ENCODE measurements at regions not wholly inside any gene's neighbourhood (a gene's known extent, or its start where the extent isn't known, plus 50 kb on each side); places are given as distances from the start of the nearest gene placed in this dataset.
"Not testable (repeated sequence)": the region's sequence is repeated elsewhere in the genome, so short reads cannot be mapped to it uniquely, and the experiment has no call there.

DNA sequence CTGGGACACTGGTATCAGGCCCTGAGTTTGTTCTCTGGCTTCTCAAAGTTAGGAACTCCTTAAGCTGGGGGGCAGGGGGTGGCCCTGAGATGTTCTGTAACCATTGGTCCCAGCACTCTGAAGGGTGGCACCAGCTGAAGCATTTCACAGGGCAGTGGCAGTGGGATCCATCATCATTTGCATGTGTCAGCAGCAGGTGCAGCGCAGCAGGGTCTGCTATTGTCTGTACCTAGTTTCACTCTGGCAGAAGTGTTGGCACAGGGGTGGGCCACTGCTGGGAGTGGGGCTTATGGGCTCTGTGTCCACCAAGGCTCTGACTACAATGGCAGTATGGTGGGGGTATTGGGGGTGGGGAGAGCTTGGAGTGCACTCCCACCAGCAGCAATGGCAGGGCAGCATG is 460.4 kb upstream of the ZNF804A start:
- H3K9me3 Mint-ChIP-seq = peaks cover 8% of the 10 kb centered on the region
- H3K36me3 Mint-ChIP-seq (ENCODE audit: low read depth) = no peaks in the 10 kb centered on the region
- no peak overlapping the region for H3K4me3 Mint-ChIP-seq
- H3K27ac Mint-ChIP-seq (ENCODE audit: unreplicated experiment) = no peak overlapping the region
- H3K27me3 Mint-ChIP-seq (ENCODE audit: low read depth) = no peaks in the 10 kb centered on the region
- no peak for DNase-seq (ENCODE audit: low read depth, low spot score)
- H3K4me1 Mint-ChIP-seq = no peaks in the 10 kb centered on the region
- TF ChIP-seq CTCF (conservative IDR thresholded peaks at IDR 0.05) = no peak

- no peak for TF ChIP-seq CTCF (conservative IDR thresholded peaks at IDR 0.05)
- no peaks in the 10 kb centered on the region for H3K9me3 Mint-ChIP-seq
- H3K27me3 Mint-ChIP-seq (ENCODE audit: low read depth) = no peaks in the 10 kb centered on the region
- DNase-seq (ENCODE audit: low read depth, low spot score) = no peak
- H3K4me3 Mint-ChIP-seq = no peak overlapping the region
- H3K4me1 Mint-ChIP-seq = no peaks in the 10 kb centered on the region
- no peak overlapping the region for H3K27ac Mint-ChIP-seq (ENCODE audit: unreplicated experiment)
- no peaks in the 10 kb centered on the region for H3K36me3 Mint-ChIP-seq (ENCODE audit: low read depth)
These were observed 456.5 kb upstream of the ZNF804A start for GRCh38 chr2:184141866-184142265.

DNA sequence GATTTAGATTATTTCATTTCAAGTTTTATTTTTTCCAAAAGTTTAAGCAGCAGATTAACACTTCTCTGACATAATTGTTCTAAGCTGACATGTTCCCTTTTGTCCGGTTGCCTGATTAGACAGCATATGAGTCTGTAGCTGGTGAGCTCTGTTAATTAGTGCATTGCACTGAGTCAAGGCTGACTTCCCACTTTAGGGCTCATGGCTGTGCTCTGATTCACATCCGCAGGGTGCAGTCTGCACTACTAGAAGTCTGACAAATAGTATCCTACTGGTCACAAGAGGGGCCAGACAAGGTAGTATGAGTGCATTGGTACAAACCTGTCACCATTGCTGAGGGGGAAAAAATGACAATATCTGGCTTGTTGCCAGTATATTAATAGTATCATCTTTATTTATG is 443.9 kb upstream of the ZNF804A start:
- Mint-ChIP-seq H3K27ac (ENCODE audit: unreplicated experiment) (no peak overlapping the region), H3K4me1 (no peaks in the 10 kb centered on the region), H3K36me3 (ENCODE audit: low read depth) (no peaks in the 10 kb centered on the region), H3K4me3 (no peak overlapping the region), H3K9me3 (peaks cover 8% of the 10 kb centered on the region), H3K27me3 (ENCODE audit: low read depth) (no peaks in the 10 kb centered on the region)
- DNase-seq (ENCODE audit: low read depth, low spot score) = no peak
- TF ChIP-seq CTCF (conservative IDR thresholded peaks at IDR 0.05) = no peak

GRCh38 chr2:184155791-184156190 is 442.5 kb upstream of the ZNF804A start:
- DNase-seq (ENCODE audit: low read depth, low spot score) = no peak
- no peak for TF ChIP-seq CTCF (conservative IDR thresholded peaks at IDR 0.05)
- Mint-ChIP-seq H3K36me3 (ENCODE audit: low read depth) (no peaks in the 10 kb centered on the region), H3K4me3 (no peak overlapping the region), H3K27me3 (ENCODE audit: low read depth) (no peaks in the 10 kb centered on the region), H3K4me1 (no peaks in the 10 kb centered on the region), H3K27ac (ENCODE audit: unreplicated experiment) (no peak overlapping the region), H3K9me3 (no peaks in the 10 kb centered on the region)

GRCh38 chr2:184157141-184157540 is 441.2 kb upstream of the ZNF804A start:
- Mint-ChIP-seq H3K4me1 (no peaks in the 10 kb centered on the region), H3K4me3 (no peak overlapping the region), H3K27ac (ENCODE audit: unreplicated experiment) (no peak overlapping the region), H3K27me3 (ENCODE audit: low read depth) (no peaks in the 10 kb centered on the region), H3K36me3 (ENCODE audit: low read depth) (no peaks in the 10 kb centered on the region), H3K9me3 (no peaks in the 10 kb centered on the region)
- TF ChIP-seq CTCF (conservative IDR thresholded peaks at IDR 0.05) = no peak
- DNase-seq (ENCODE audit: low read depth, low spot score) = no peak

GRCh38 chr2:184162426-184162825 is 435.9 kb upstream of the ZNF804A start:
- Mint-ChIP-seq H3K36me3 (ENCODE audit: low read depth) (no peaks in the 10 kb centered on the region), H3K9me3 (peaks cover 4% of the 10 kb centered on the region), H3K4me1 (no peaks in the 10 kb centered on the region), H3K27ac (ENCODE audit: unreplicated experiment) (no peak overlapping the region), H3K27me3 (ENCODE audit: low read depth) (no peaks in the 10 kb centered on the region), H3K4me3 (no peak overlapping the region)
- TF ChIP-seq CTCF (conservative IDR thresholded peaks at IDR 0.05) = peak; percentile 48
- no peak for DNase-seq (ENCODE audit: low read depth, low spot score)

GRCh38 chr2:184168823-184169222 is 429.5 kb upstream of the ZNF804A start:
- not testable (repeated sequence) for H3K9me3 Mint-ChIP-seq; H3K27ac Mint-ChIP-seq (ENCODE audit: unreplicated experiment); DNase-seq (ENCODE audit: low read depth, low spot score); H3K27me3 Mint-ChIP-seq (ENCODE audit: low read depth); H3K4me1 Mint-ChIP-seq; H3K4me3 Mint-ChIP-seq; H3K36me3 Mint-ChIP-seq (ENCODE audit: low read depth)

All from neural crest cell (in vitro differentiated cells).